GM18867 (cell line): ENCODE measurements at regions not wholly inside any gene's neighbourhood (a gene's known extent, or its start where the extent isn't known, plus 50 kb on each side); places are given as distances from the start of the nearest gene placed in this dataset.
"Not testable (repeated sequence)": the region's sequence is repeated elsewhere in the genome, so short reads cannot be mapped to it uniquely, and the experiment has no call there.

Experiments
- ATAC-seq: cut with Tn5 transposase; IDR thresholded peaks from one replicate; pipeline ENCODE4 v1.9.1; 2021; ENCODE audit warnings: mild to moderate bottlenecking, moderate library complexity; ENCODE audit not compliant: unreplicated experiment

DNA sequence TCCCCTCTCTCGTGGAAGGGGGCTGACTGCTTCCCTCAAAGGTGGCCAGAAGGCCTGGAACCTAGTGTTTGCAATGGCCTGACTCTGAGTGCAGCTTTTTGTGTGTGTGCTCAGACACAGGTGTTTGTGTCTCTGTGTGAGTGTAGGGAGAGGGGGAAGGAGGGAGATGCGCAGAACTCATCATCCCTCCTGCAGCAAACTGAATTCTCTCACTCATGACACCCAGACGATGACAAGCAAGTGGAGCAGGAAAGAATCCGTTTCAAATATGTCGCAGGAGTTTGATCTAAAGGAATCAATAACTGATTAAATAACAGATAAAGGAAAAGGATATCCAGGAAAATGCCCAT is 101.4 kb downstream of the TNFAIP3 start:
- ATAC-seq: no peak

DNA sequence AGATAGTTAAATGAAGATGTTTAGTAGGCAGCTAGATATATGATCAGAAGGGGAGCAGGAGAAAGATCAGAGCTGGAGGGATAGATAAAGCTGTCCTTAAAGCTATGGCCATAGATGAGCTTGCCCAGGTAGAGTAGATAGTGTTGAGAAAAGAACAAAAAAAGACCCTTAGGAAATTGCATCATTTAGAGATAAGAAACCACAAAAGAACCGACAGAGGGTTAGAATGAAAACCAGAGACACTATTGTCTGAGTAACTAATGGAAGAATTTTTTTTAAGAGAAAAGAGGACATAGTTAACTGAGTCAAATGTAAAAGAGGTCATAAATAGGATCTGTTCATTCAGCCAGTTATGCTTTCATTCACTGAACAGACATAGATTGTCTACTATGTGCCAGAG is 101.8 kb downstream of the TNFAIP3 start:
- no peak for ATAC-seq

DNA sequence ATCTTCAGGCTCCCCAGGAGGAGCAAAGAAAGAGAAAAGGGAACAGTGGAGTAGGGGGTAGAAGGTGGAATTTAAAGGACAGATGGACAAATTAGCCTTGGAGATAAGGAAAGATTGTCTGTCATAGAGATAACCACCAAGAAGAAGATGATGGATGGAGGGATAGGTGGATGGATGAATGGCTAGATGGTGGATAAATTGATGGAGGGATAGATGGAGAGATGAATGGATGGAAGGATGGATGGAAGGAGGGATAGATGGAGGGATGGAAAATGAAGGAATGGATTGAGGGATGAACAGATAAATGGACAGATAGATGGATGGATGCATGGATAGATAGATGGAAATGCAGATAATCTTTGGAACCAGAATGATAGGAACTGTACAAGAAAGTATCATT is 102.8 kb downstream of the TNFAIP3 start:
- no peak for ATAC-seq

DNA sequence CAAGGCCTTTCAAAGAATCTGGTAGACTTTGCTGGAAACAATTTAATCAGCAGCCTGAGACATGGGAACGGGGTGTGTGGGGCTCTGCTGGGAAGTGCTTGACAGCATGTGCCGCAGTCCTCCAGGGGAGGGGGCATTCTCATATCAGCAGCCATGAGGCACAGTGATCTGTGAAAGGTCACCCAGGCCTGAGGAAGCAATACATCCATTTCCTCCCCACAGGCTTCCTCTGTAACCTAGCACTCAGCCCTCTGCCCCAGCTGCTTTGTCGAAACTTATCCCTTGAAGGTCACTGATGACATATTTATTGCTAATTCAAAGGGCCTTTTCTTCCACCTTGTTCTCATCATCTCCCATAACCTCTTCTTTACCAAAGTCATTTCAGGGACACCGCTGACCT is 103.3 kb downstream of the TNFAIP3 start:
- no peak for ATAC-seq

DNA sequence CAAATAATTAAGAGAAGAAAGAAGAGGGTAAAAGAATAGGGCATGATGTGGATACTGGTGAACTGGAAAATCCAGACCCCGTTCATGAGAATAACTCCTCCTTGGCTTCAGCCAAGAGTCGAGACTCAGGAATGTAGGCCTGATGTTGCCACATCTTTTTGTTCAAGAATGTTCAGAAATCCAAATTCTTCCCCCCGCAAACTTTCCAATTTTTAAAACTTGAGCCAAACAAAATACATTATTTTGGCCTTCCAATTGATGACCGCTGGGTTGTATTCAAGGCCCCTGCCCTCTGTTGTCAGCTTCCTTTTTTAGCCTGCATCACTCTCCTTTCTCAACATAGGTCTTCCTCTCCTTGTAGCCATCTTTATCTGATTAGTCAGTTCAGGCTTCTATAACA is 106.1 kb downstream of the TNFAIP3 start:
- no peak for ATAC-seq

DNA sequence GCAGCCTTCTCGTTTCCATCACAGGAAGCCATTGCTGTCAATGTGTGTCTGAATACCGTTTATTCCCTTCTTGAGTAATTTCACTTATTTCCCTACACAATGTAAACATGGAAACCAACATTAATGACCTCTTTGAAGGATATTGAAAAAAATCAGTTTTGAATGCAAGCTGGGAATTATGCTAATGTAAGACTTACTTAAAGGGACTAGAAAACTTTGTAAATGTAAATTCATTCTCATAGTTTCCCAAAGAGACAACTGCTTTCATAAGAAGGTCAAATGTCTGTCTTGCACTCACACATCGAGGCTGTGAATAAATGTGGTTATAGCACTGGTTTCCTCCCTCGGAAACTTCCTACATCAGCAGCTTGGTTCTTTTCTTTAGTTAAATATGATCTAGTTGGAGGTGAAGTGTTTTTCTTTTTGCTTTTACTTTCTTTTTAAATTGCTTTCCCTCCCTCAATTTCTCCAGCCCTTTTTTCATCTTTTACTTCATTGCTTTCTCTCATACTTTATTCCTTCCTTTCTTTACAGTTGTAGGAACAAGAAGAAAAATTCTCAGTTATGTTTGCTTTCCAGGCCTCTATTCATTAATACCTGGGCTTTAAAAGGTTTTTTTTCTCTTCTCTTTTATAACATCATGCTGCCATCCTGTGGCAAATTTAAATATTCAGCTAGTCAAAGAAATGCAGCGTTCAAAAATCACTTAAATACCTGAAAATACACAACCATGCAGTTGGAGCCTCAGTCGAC is 108.3 kb downstream of the TNFAIP3 start:
- ATAC-seq: peak; percentile 73

DNA sequence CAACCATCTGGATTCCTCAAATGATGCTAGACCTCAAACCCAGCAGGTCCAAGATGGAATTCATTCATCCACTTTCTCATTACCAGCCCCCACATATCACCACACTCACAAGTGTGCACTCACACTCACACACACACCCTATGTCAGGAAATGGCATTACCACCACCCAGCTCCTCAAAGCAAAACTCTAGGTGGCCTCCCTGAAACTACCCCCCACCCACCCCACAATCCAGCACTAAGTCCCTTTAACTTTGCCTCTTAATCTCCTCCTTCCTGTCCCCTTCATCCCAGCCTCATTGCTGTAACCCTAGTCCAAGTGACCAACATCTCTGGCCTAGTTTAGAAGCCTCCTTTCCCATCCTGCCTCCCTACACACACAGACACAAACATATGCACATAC is 109.4 kb downstream of the TNFAIP3 start:
- no peak for ATAC-seq

DNA sequence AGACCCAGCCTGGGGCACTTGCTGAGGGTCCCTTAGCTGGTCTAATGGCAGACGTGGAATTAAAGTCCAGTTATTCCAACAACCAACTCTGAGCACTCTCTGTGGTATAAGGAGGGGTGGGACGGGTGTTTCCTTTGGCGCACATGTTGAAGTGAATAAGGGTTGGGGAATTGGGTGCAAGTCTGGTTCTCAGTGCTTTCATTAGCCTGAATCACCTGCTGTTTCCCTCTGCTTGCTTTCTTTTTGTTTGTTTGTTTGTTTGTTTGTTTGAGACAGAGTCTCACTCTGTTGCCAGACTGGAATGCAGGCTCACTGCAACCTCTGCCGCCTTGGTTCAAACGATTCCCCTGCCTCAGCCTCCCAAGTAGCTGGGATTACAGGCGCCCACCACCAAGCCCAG is 110.1 kb downstream of the TNFAIP3 start:
- ATAC-seq: no peak

DNA sequence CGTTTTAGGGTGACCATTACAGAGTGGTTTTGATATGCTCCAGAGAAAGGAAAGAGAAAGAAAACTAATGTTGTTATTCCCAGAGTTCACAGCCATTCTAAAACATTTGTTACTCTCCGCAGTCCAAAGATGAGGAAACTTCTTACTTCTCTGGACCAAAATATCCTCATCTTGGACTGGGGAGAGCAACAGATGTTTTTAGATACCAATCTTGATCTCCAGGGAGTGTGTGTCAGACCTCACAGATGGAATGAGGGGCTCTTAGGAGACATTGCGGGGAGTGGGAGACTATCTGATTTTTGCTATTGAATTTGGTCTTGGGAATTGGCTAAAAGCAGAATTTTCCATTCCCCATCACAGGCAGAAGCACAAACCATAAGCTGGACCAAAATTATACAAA is 110.8 kb downstream of the TNFAIP3 start:
- ATAC-seq: no peak

DNA sequence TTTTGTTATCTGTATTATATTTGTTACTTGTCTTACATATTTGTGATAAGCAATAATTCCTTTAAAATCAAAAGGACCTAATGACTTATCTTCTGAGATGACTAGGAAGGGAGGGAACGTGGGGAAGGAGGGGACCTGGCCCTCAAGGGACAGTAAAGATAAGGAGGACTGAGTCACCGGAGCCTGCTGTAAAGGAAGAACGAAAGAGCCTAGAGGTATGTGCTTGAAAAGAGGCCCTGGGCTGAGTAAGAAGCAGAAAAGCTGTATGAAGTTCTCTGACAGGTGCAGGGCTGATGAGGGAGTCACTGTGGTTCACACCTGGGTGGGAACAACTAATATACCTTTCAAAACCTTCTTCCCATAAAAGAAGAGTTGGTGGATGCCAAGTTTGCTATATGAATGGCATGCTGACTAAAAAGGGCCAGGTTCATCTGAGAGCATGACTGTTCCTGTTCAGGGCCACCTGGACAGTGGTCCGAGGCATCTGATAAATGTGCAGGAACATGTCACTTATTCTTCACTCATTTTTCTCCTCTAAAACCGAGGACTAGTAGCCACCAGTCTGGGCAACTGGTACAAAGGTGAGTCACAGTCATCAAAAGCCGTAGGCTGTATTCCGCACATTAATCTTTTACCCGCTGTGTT is 111.3 kb downstream of the TNFAIP3 start:
- peak; percentile 53 for ATAC-seq

DNA sequence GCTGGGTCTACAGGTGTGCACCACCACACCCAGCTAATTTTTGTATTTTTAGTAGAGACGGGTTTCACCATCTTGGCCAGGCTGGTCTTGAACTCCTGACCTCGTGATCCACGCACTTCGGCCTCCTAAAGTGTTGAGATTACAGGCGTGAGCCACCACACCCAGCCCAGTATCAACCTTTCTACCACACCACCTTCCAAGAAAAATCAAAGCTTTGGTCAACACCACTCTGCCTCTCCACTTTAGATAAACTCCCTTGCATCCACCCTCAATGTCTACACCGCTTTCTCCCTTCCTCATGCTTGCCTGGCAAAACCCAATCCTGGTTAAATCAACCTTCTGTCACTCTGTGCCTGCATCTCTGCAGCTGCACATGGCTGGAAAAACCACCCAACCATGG is 112.2 kb downstream of the TNFAIP3 start:
- ATAC-seq: not testable (repeated sequence)

DNA sequence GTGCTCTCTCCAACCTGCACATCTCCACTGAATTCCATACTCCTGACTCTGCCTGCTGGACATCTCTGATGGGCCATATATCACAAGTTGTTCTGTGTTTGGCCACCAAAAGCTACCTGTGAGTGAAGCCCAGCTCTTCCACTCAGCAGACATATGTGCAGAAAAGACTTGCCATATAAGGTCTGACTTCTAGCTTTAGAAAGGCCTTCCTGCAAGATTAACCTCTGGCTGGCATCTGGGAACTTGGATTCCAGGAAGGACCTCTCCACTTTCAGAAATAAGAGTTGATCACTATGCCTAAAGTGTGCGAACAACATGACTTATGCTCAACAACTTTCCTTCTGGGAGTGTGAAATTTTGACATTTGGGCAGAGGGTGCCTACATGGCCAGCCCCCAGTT is 113.7 kb downstream of the TNFAIP3 start:
- no peak for ATAC-seq

DNA sequence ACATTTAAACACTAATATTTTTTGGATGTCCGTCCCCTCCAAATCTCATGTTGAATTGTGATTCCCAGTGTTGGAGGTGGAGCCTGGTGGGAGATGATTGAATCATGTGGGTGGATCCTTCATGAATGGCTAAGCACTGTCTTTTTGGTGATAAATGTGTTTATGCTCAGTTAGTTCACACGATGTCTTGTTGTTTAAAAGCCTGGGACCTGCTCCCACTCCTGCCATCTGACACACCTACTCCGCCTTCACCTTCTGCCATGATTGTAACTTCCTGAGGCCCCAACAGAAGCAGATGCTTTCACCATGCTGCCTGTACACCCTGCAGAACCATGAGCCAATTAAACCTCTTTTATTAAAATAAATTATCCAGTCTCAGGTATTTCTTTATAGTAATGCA is 114.7 kb downstream of the TNFAIP3 start:
- no peak for ATAC-seq

DNA sequence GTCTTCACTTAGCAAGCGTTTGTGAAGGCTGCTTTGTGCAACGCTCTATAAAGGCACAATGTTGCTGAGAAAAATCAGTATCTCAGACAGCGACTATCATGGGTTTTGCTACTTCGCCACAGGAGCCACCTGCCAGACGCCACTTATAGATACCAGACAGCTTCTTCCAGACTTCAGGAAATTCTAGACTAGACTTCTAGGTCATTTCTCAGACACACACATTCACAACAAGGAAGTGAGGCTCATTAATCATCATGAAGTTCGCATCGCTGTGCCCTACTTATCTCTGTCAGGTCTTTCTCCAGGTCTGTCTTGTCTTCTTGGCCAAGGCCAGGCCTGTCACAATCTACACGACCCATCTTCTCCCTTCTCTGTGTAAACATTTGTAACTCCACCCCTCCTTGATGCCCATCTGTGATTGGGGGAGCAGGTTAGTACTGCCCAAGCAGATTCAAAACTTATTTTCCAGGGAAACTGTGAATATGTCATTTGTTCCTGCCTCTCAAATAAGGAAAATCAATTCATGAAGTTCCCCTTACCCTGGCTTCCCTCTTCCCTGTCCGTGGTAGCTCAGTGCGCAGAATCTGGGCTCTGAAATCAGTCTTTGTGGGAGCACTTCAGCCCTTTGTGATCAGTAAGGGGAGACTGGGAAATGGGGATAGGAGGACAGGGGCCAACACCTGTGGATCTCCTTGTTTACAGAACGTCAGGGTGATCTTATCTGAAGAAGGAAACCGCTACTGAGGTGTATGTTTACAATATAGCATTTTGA is 115.5 kb downstream of the TNFAIP3 start:
- no peak for ATAC-seq

DNA sequence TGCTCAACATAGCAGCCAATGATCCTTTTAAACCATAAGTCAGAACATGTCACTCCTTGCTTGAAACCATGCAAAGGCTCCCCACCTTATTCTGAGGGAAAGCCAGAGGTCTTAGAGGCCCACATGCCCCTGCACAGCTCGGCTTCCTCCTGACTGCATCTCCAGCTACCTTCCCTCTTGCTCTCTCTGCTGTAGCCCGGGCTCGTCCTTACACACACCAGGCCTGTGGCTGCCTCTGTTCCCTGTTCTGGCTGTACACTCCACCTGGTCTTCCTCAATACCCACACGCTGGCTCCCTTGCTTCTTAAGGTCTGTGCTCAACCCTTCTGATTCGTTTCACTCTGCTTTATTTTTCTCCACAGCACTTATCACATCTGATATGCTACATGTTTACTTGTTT is 116.2 kb downstream of the TNFAIP3 start:
- no peak for ATAC-seq

DNA sequence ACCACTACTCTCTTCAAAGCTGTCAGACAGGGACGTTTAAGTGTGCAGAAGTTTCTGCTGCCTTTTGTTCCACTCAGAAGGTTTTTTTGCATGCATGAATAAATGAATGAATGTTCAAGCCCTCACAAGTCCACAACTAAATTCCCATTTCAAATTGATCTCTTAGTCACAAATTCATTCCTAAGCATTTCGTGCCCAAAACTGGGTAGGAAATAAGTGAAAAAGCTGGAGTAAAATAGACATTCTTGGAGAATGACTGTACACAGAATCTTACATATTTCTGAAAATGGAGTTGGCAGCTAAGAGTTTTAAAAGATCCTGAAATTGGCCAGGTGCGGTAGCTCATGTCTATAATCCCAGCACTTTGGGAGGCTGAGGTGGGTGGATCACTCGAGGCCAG is 117.6 kb downstream of the PERP start:
- ATAC-seq: no peak

DNA sequence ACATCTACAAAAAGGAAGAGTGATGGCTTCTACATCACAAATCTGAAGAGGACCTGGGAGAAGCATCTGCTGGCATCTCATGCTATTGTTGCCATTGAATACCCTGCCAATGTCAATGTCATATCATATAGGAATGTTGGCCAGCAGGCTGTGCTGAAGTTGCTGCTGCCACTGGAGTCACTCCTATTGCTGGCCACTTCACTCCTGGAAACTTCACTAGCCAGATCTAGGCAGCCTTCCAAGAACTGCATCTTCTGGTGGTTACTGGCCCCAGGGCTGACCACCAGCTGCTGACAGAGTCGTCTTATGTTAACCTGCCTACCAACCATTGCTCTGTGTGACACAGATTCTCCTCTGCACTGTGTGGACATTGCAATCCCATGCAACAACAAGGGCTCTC is 111.8 kb downstream of the PERP start:
- no peak for ATAC-seq

DNA sequence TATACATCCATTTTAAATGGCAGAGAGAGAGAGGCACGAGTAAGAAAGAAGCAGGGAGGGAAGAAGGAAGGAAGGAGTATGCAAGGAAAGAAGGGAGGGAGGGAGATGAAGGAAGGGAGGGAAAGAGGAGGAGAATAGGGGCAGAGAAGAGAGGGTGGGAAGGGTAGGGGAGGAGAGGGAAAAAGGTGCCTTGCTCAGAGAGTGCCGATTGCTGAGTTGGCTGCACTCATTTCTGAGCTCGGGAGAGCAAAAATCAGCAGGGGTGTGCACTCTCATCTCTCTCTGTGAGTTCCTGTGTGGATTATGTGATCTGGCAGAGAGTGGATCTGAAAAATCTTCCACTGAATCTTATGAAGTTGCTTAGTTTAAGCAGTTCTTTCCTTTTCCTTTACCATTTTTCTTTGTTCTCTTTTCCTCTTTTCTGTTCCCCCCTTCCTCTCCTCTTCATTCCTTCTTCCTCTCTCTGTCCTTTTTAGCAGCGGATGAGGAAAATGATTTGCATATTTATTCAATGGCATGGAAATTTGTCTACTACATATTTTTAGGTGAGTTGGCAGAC is 108.7 kb downstream of the PERP start:
- no peak for ATAC-seq

DNA sequence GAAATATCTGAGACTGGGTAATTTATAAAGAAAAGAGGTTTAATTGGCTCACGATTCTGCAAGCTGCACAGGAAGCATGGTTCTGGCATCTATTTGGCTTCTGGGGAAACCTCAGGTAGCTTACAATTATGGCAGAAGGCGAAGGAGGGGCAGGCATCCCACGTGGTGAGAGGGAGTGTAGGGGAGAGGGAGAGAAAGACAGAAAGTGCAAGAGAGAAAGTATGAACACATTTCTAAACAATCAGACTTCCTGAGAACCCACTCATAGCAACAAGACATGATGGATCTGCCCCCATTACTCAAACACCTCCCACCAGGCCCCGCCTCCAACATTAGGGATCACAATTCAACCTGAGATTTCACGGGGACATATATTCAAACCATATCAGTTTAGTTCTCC is 107.4 kb downstream of the PERP start:
- ATAC-seq: no peak

DNA sequence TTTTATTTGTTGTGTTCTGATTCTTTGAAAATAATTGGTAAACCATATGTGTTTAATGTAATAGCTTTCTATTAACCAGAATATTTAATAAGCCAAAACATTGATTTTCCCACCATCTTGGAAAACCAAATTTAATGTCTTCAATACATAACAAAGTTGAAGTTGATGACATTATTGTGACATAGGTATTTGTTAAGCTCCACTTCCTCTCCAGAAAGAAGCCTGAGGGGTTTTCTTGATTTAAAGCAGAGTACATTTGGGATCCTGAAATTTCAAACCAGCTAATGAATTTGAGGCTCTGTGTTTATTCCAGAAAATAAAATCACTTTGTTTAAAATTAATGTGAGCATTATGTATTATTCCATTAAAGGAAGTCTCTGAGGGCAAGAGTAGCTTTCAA is 106.3 kb downstream of the PERP start:
- ATAC-seq: no peak

DNA sequence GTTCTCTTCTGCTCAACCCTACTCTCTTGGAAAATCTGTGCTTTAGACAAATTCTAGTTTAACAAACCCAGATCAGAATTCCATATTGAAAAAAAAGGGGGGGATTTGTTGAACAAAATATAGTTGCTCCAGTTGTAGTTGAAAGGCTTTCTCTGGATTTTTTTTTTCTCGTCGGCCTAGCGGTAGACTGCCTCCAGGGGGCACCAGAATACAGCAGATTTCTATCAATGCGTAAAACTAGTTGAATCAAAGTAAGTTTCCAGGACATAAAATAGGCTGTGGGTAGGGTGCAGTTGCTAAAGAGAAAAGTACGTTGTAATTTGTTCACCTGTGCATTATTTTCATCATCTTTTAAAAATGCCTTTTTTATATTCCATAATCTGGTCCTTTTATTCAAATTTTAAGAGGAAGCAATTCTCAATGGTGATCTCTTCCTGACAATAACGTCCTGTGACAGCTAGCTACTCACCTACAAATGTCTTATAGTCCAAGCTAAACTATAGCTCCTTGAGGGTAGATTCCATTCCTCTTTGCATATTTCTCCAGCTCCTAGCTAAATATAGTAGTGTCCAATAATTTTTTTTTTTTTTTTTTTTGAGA is 105.4 kb downstream of the PERP start:
- peak; percentile 51 for ATAC-seq
